Sigmoid colon (tissue), 4 donors: ENCODE measurements at regions not wholly inside any gene's neighbourhood (a gene's known extent, or its start where the extent isn't known, plus 50 kb on each side); places are given as distances from the start of the nearest gene placed in this dataset.

Experiments
- CTCF ChIP-seq, 4 experiments: fragments of 450-650 bp in 3 of 4; fragments of 200-600 bp in 1 of 4; IDR thresholded peaks; one replicate each; pipeline ENCODE4 v1.5.1; 2016 to 2019; ENCODE audit warnings: antibody characterized with exemption in 4 of 4, mild to moderate bottlenecking in 3 of 4, moderate library complexity in 2 of 4
- EP300 ChIP-seq, 4 donors: sonication (generic); formaldehyde crosslinking; IDR thresholded peaks; one replicate each; pipeline ENCODE4 v1.6.1; 2017; ENCODE audit warnings: antibody characterized with exemption in 4 of 4
- POLR2A ChIP-seq, 2 donors: fragments of 450-650 bp; IDR thresholded peaks; one replicate each; pipeline ENCODE4 v1.6.1; 2016; ENCODE audit warnings: antibody characterized with exemption in 2 of 2, mild to moderate bottlenecking in 2 of 2, moderate library complexity in 2 of 2
- POLR2AphosphoS5 ChIP-seq, 4 donors: sonication (generic); formaldehyde crosslinking; IDR thresholded peaks; one replicate each; pipeline ENCODE4 v1.6.1; 2017; ENCODE audit warnings: antibody characterized with exemption in 4 of 4

DNA sequence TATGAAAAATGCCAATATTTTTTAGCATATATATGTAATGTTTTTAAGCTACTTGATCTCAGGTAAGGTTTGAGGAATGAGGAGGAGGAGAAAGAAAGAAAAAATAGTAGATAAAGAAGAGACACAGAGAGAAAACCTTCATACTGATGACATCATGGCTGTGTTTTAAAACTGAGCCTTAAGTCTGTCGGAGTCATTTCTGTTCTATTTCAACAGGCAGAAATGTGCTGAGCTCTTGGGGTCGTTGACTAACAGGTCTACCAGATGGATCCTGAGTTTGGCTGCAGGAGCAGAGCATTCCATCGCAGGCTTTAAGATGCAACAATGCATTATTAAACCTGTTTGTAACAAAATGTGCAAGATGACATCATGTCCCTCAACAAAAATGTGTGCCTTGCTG lies 356.0 kb downstream of the TGFB2 start:
- no peak for TF ChIP-seq EP300 (IDR thresholded peaks at IDR 0.05)
- TF ChIP-seq CTCF (IDR thresholded peaks at IDR 0.05): no peak
- TF ChIP-seq POLR2AphosphoS5 (IDR thresholded peaks at IDR 0.05): no peak
- no peak for TF ChIP-seq POLR2A (IDR thresholded peaks at IDR 0.05)
